WTC11 (cell line): ENCODE measurements at regions not wholly inside any gene's neighbourhood (a gene's known extent, or its start where the extent isn't known, plus 50 kb on each side); places are given as distances from the start of the nearest gene placed in this dataset.

ENCODE experiments used
- ATAC-seq: fragments of 200-7000 bp; cut with Tn5 transposase; 2 replicates; pipeline ENCODE4 v1.10.0; 2021; ENCODE audit warnings: mild to moderate bottlenecking, moderate library complexity
- CTCF ChIA-PET: fragments of 300-600 bp; sonication (Branson Sonifier 250); formaldehyde crosslinking; loops from one replicate; lab custom pipeline; 2021; ENCODE audit warnings: antibody characterized with exemption; lab: Charles Lee
- POLR2A ChIA-PET: fragments of 350-600 bp; sonication (Branson Sonifier 250); formaldehyde crosslinking; loops from one replicate; lab custom pipeline; 2021; ENCODE audit warnings: antibody characterized with exemption; lab: Charles Lee
- DNase-seq: peaks from one replicate; pipeline ENCODE4 v3.0.0; 2021; ENCODE audit warnings: low spot score
- H3K27ac Mint-ChIP-seq: 2 replicates; pipeline ENCODE4 v1.8.0; 2021; ENCODE audit warnings: mixed read lengths
- H3K27me3 Mint-ChIP-seq: 2 replicates; pipeline ENCODE4 v1.8.0; 2021; ENCODE audit warnings: low read depth, mild to moderate bottlenecking, moderate library complexity, mixed read lengths
- H3K36me3 Mint-ChIP-seq: 2 replicates; pipeline ENCODE4 v1.8.0; 2021; ENCODE audit warnings: mixed read lengths
- H3K4me1 Mint-ChIP-seq: 2 replicates; pipeline ENCODE4 v1.8.0; 2022; ENCODE audit warnings: mixed read lengths
- H3K4me3 Mint-ChIP-seq: 2 replicates; pipeline ENCODE4 v1.8.0; 2021; ENCODE audit warnings: mild to moderate bottlenecking, moderate library complexity, mixed read lengths
- H3K9me3 Mint-ChIP-seq: 2 replicates; pipeline ENCODE4 v1.8.0; 2021; ENCODE audit warnings: mixed read lengths
- ARID4B ChIP-seq: sonication (generic); formaldehyde crosslinking; IDR thresholded peaks from 2 replicates; pipeline ENCODE4 v1.8.0; 2023; ENCODE audit warnings: missing genetic modification reagents, mild to moderate bottlenecking, borderline replicate concordance
- ATF6 ChIP-seq: sonication (generic); formaldehyde crosslinking; IDR thresholded peaks from 2 replicates; pipeline ENCODE4 v1.8.1; 2023; ENCODE audit warnings: mild to moderate bottlenecking, missing genetic modification reagents
- CTCF ChIP-seq: fragments of 200-600 bp; IDR thresholded peaks from 2 replicates; pipeline ENCODE4 v1.8.0; 2022; ENCODE audit warnings: antibody characterized with exemption
- ELF4 ChIP-seq: sonication (generic); formaldehyde crosslinking; IDR thresholded peaks from 2 replicates; pipeline ENCODE4 v1.8.1; 2022; ENCODE audit warnings: low read depth, mild to moderate bottlenecking, moderate library complexity, missing genetic modification reagents
- EMX1 ChIP-seq: fragments of 250-450 bp; sonication (Bioruptor Pico); IDR thresholded peaks from 2 replicates; pipeline ENCODE4 v1.8.0; 2021; ENCODE audit warnings: mild to moderate bottlenecking
- GABPB1 ChIP-seq: sonication (generic); formaldehyde crosslinking; IDR thresholded peaks from 2 replicates; pipeline ENCODE4 v1.8.1; 2023; ENCODE audit warnings: mild to moderate bottlenecking, missing genetic modification reagents
- GRHL2 ChIP-seq: fragments of 250-450 bp; sonication (Bioruptor Pico); IDR thresholded peaks from 2 replicates; pipeline ENCODE4 v1.8.0; 2022; ENCODE audit warnings: mild to moderate bottlenecking, moderate library complexity; ENCODE audit not compliant: insufficient replicate concordance, severe bottlenecking
- JAZF1 ChIP-seq: fragments of 250-450 bp; sonication (Bioruptor Pico); IDR thresholded peaks from 2 replicates; pipeline ENCODE4 v1.9.0; 2021; ENCODE audit warnings: moderate library complexity, mild to moderate bottlenecking, inconsistent platforms
- NR1H2 ChIP-seq: sonication (generic); formaldehyde crosslinking; IDR thresholded peaks from 2 replicates; pipeline ENCODE4 v1.9.0; 2021; ENCODE audit warnings: mild to moderate bottlenecking, moderate library complexity, missing genetic modification reagents
- NR2C2 ChIP-seq: sonication (generic); formaldehyde crosslinking; IDR thresholded peaks from 2 replicates; pipeline ENCODE4 v1.8.0; 2022; ENCODE audit warnings: mild to moderate bottlenecking, missing genetic modification reagents
- OVOL2 ChIP-seq: fragments of 250-450 bp; sonication (Bioruptor Pico); IDR thresholded peaks from 2 replicates; pipeline ENCODE4 v1.9.0; 2021; ENCODE audit warnings: mild to moderate bottlenecking, borderline replicate concordance
- PREB ChIP-seq: sonication (generic); formaldehyde crosslinking; IDR thresholded peaks from 2 replicates; pipeline ENCODE4 v1.8.1; 2022; ENCODE audit warnings: mild to moderate bottlenecking, missing genetic modification reagents, moderate library complexity, borderline replicate concordance
- SMAD4 ChIP-seq: sonication (generic); formaldehyde crosslinking; IDR thresholded peaks from 2 replicates; pipeline ENCODE4 v1.8.0; 2022; ENCODE audit warnings: mild to moderate bottlenecking, missing genetic modification reagents
- TEAD1 ChIP-seq: sonication (generic); formaldehyde crosslinking; IDR thresholded peaks from 2 replicates; pipeline ENCODE4 v1.8.0; 2022; ENCODE audit warnings: mild to moderate bottlenecking, missing genetic modification reagents
- ZNF532 ChIP-seq: fragments of 250-450 bp; sonication (Bioruptor Pico); IDR thresholded peaks from 2 replicates; pipeline ENCODE4 v1.9.0; 2021; ENCODE audit warnings: mild to moderate bottlenecking, borderline replicate concordance

- no peak for ATAC-seq
- Mint-ChIP-seq H3K4me3 (no peak overlapping the region), H3K36me3 (no peaks in the 10 kb centered on the region), H3K27ac (no peak overlapping the region), H3K27me3 (no peaks in the 10 kb centered on the region), H3K9me3 (no peaks in the 10 kb centered on the region), H3K4me1 (peaks cover 25% of the 10 kb centered on the region)
- POLR2A ChIA-PET, result no interaction called here
- no peak for DNase-seq
- CTCF ChIA-PET, result interaction anchor here (0.9 to 1.6 kb wide), 4 partner anchors 36 to 75 kb away, joined by 3 to 5 read pairs (median 3); no protein-coding TSS in a partner anchor
- no peak for TF ChIP-seq CTCF
- no peak for TF ChIP-seq GABPB1 (CRISPR knock-in tag)
- TF ChIP-seq OVOL2 (CRISPR knock-in tag), result no peak
- no peak for TF ChIP-seq ARID4B (CRISPR knock-in tag)
- no peak for TF ChIP-seq EMX1 (CRISPR knock-in tag)
These were observed 163.6 kb downstream of the LY86 start for GRCh38 chr6:6752129-6752528.

- Mint-ChIP-seq H3K4me3 (no peak overlapping the region), H3K27ac (no peak overlapping the region), H3K27me3 (no peaks in the 10 kb centered on the region), H3K36me3 (no peaks in the 10 kb centered on the region), H3K4me1 (peaks cover 28% of the 10 kb centered on the region), H3K9me3 (no peaks in the 10 kb centered on the region)
- CTCF ChIA-PET, result interaction anchor here (1.2 to 1.6 kb wide), 2 partner anchors 35 to 67 kb away, joined by 3 to 5 read pairs; no protein-coding TSS in a partner anchor
- no peak for TF ChIP-seq JAZF1 (CRISPR knock-in tag)
- no peak for TF ChIP-seq NR2C2 (CRISPR knock-in tag)
- POLR2A ChIA-PET, result interaction anchor here (1.0 kb wide), 1 partner anchor 448 kb away, joined by 3 read pairs; no protein-coding TSS in a partner anchor
- DNase-seq, result no peak
- ATAC-seq, result no peak
These were observed 164.8 kb downstream of the LY86 start for GRCh38 chr6:6753301-6753700.

- no peaks in the 10 kb centered on the region for H3K27me3 Mint-ChIP-seq
- ChIA-PET CTCF (interaction anchor here (1.2 kb wide), 1 partner anchor 60 kb away, joined by 3 read pairs; no protein-coding TSS in a partner anchor), POLR2A (interaction anchor here (0.7 kb wide), 1 partner anchor 61 kb away, joined by 3 read pairs; no protein-coding TSS in a partner anchor)
- no peak overlapping the region for H3K4me3 Mint-ChIP-seq
- DNase-seq, result no peak
- ATAC-seq, result no peak
- no peaks in the 10 kb centered on the region for H3K36me3 Mint-ChIP-seq
- no peak for TF ChIP-seq ATF6 (CRISPR knock-in tag)
- no peak for TF ChIP-seq TEAD1 (CRISPR knock-in tag)
- no peak overlapping the region for H3K27ac Mint-ChIP-seq
- H3K4me1 Mint-ChIP-seq, result peaks cover 34% of the 10 kb centered on the region
- peaks cover under 1% of the 10 kb centered on the region; the same call in 1 of the 2 replicates for H3K9me3 Mint-ChIP-seq
These were observed 168.0 kb downstream of the LY86 start for GRCh38 chr6:6756526-6756925.

GRCh38 chr6:6758546-6758914 is 170.0 kb downstream of the LY86 start:
- peak overlapping the region; percentile 95 for H3K27ac Mint-ChIP-seq
- CTCF ChIA-PET, result interaction anchor here (0.6 to 1.9 kb wide), 47 partner anchors 8 to 503 kb away, joined by 3 to 22 read pairs (median 4); no protein-coding TSS in a partner anchor
- DNase-seq, result no peak
- no peaks in the 10 kb centered on the region for H3K36me3 Mint-ChIP-seq
- ATAC-seq, result no peak
- H3K4me3 Mint-ChIP-seq, result peak overlapping the region; percentile 57
- H3K27me3 Mint-ChIP-seq, result no peaks in the 10 kb centered on the region
- peaks cover 6% of the 10 kb centered on the region for H3K9me3 Mint-ChIP-seq
- POLR2A ChIA-PET, result interaction anchor here (0.9 to 1.5 kb wide), 6 partner anchors 8 to 294 kb away, joined by 3 to 5 read pairs (median 4); no protein-coding TSS in a partner anchor
- H3K4me1 Mint-ChIP-seq, result peaks cover 21% of the 10 kb centered on the region
- TF ChIP-seq ELF4 (CRISPR knock-in tag), result no peak
- no peak for TF ChIP-seq NR1H2 (CRISPR knock-in tag)
- no peak for TF ChIP-seq SMAD4 (CRISPR knock-in tag)
- TF ChIP-seq PREB, result no peak
- no peak for TF ChIP-seq GRHL2 (CRISPR knock-in tag)
- no peak for TF ChIP-seq ZNF532 (CRISPR knock-in tag)
